ENCODE measurements at regions not wholly inside any gene's neighbourhood (a gene's known extent, or its start where the extent isn't known, plus 50 kb on each side); places are given as distances from the start of the nearest gene placed in this dataset.
A peak's percentile ranks its signal among the peaks of the same experiment; 100 is the strongest.

- Mint-ChIP-seq H3K9me3 (no peaks in the 10 kb centered on the region), H3K4me3 (no peak overlapping the region), H3K27ac (no peak overlapping the region), H3K27me3 (ENCODE audit: low read depth) (peaks cover 5% of the 10 kb centered on the region; the same call in 1 of the 2 replicates), H3K4me1 (peaks cover 44% of the 10 kb centered on the region), H3K36me3 (no peaks in the 10 kb centered on the region)
- DNase-seq (ENCODE audit: low spot score) (no peak), ATAC-seq (peak; percentile 61)
- TF ChIP-seq ELF4 (CRISPR knock-in tag; IDR thresholded peaks at IDR 0.05; ENCODE audit: low read depth) (no peak), MLX (CRISPR knock-in tag; IDR thresholded peaks at IDR 0.05) (no peak), MAX (CRISPR knock-in tag; IDR thresholded peaks at IDR 0.05) (no peak), MYBL2 (CRISPR knock-in tag; IDR thresholded peaks at IDR 0.05) (no peak), GRHL2 (CRISPR knock-in tag; IDR thresholded peaks at IDR 0.05; ENCODE audit: insufficient replicate concordance, severe bottlenecking) (no peak), HMGXB4 (CRISPR knock-in tag; IDR thresholded peaks at IDR 0.05) (no peak), ZNF512 (CRISPR knock-in tag; IDR thresholded peaks at IDR 0.05; ENCODE audit: borderline replicate concordance) (no peak)
- ChIA-PET POLR2A (no interaction called here), CTCF (interaction anchor here (1.9 kb wide), 1 partner anchor 32 kb away, joined by 5 read pairs; no protein-coding TSS in a partner anchor)
Observed at GRCh38 chr6:165818200-165818599, 155.2 kb upstream of the PDE10A start.

GRCh38 chr6:165817771-165818170 lies 154.7 kb upstream of the PDE10A start:
- Mint-ChIP-seq H3K27me3 (ENCODE audit: low read depth) (peaks cover 5% of the 10 kb centered on the region; the same call in 1 of the 2 replicates), H3K4me1 (peaks cover 49% of the 10 kb centered on the region), H3K9me3 (no peaks in the 10 kb centered on the region), H3K4me3 (no peak overlapping the region), H3K36me3 (no peaks in the 10 kb centered on the region), H3K27ac (no peak overlapping the region)
- ATAC-seq (peak; percentile 34), DNase-seq (ENCODE audit: low spot score) (no peak)
- POLR2A ChIA-PET = no interaction called here
- CTCF ChIA-PET = interaction anchor here (1.9 kb wide), 1 partner anchor 32 kb away, joined by 5 read pairs; no protein-coding TSS in a partner anchor
- TF ChIP-seq FOXK1 (CRISPR knock-in tag; IDR thresholded peaks at IDR 0.05) (no peak), ZNF281 (CRISPR knock-in tag; IDR thresholded peaks at IDR 0.05) (no peak), GRHL2 (CRISPR knock-in tag; IDR thresholded peaks at IDR 0.05; ENCODE audit: insufficient replicate concordance, severe bottlenecking) (no peak), IRF1 (CRISPR knock-in tag; IDR thresholded peaks at IDR 0.05) (no peak), SOX15 (CRISPR knock-in tag; IDR thresholded peaks at IDR 0.05) (no peak), FOXP4 (CRISPR knock-in tag; IDR thresholded peaks at IDR 0.05) (no peak), JUN (CRISPR knock-in tag; IDR thresholded peaks at IDR 0.05) (no peak), ESRRA (CRISPR knock-in tag; IDR thresholded peaks at IDR 0.05; ENCODE audit: borderline replicate concordance) (no peak), CBFB (CRISPR knock-in tag; IDR thresholded peaks at IDR 0.05; ENCODE audit: low read depth) (no peak), STAT6 (CRISPR knock-in tag; conservative IDR thresholded peaks at IDR 0.05; ENCODE audit: low read depth) (no peak), MXD4 (CRISPR knock-in tag; IDR thresholded peaks at IDR 0.05; ENCODE audit: borderline replicate concordance) (no peak), NFYB (CRISPR knock-in tag; conservative IDR thresholded peaks at IDR 0.05; ENCODE audit: low read depth) (no peak), KAT7 (CRISPR knock-in tag; IDR thresholded peaks at IDR 0.05; ENCODE audit: borderline replicate concordance) (no peak), ZNF317 (CRISPR knock-in tag; IDR thresholded peaks at IDR 0.05; ENCODE audit: borderline replicate concordance, low read depth) (no peak)
